ENCODE measurements at regions not wholly inside any gene's neighbourhood (a gene's known extent, or its start where the extent isn't known, plus 50 kb on each side); places are given as distances from the start of the nearest gene placed in this dataset.

GRCh38 chr2:193590831-193591230, 1396.1 kb upstream of the TMEFF2 start:
- no peak for TF ChIP-seq CTCF (IDR thresholded peaks at IDR 0.05; ENCODE audit: low read depth, low read length)
- DNase-seq: no peak
- Histone ChIP-seq H3K4me3 (ENCODE audit: low read depth, low read length) (no peak overlapping the region), H3K9me3 (ENCODE audit: severe bottlenecking) (no peaks in the 10 kb centered on the region), H3K27ac (no peak overlapping the region), H3K36me3 (no peaks in the 10 kb centered on the region), H3K27me3 (ENCODE audit: insufficient read depth, low read depth, severe bottlenecking) (no peaks in the 10 kb centered on the region)

- Histone ChIP-seq H3K27me3 (ENCODE audit: insufficient read depth, low read depth, severe bottlenecking) (no peaks in the 10 kb centered on the region), H3K36me3 (no peaks in the 10 kb centered on the region), H3K27ac (no peak overlapping the region), H3K4me3 (ENCODE audit: low read depth, low read length) (no peak overlapping the region), H3K9me3 (ENCODE audit: severe bottlenecking) (no peaks in the 10 kb centered on the region)
- DNase-seq: peak; percentile 35
- TF ChIP-seq CTCF (IDR thresholded peaks at IDR 0.05; ENCODE audit: low read depth, low read length): peak; percentile 87
These were observed 1389.8 kb upstream of the TMEFF2 start for GRCh38 chr2:193584522-193584938.

- no peak overlapping the region for H3K27ac ChIP-seq
- DNase-seq: peak; percentile 78
- no peaks in the 10 kb centered on the region for H3K27me3 ChIP-seq (ENCODE audit: insufficient read depth, low read depth, severe bottlenecking)
- no peaks in the 10 kb centered on the region for H3K9me3 ChIP-seq (ENCODE audit: severe bottlenecking)
- H3K36me3 ChIP-seq: no peaks in the 10 kb centered on the region
- TF ChIP-seq CTCF (IDR thresholded peaks at IDR 0.05; ENCODE audit: low read depth, low read length): peak; percentile 75
- H3K4me3 ChIP-seq (ENCODE audit: low read depth, low read length): no peak overlapping the region
These were observed 1389.1 kb upstream of the TMEFF2 start for GRCh38 chr2:193583638-193584400.

GRCh38 chr2:193581807-193582206, 1387.1 kb upstream of the TMEFF2 start:
- no peak for TF ChIP-seq CTCF (IDR thresholded peaks at IDR 0.05; ENCODE audit: low read depth, low read length)
- Histone ChIP-seq H3K9me3 (ENCODE audit: severe bottlenecking) (no peaks in the 10 kb centered on the region), H3K4me3 (ENCODE audit: low read depth, low read length) (no peak overlapping the region), H3K36me3 (no peaks in the 10 kb centered on the region), H3K27me3 (ENCODE audit: insufficient read depth, low read depth, severe bottlenecking) (no peaks in the 10 kb centered on the region), H3K27ac (no peak overlapping the region)
- no peak for DNase-seq

- H3K27me3 ChIP-seq (ENCODE audit: insufficient read depth, low read depth, severe bottlenecking): no peaks in the 10 kb centered on the region
- no peaks in the 10 kb centered on the region for H3K36me3 ChIP-seq
- DNase-seq: no peak
- no peak overlapping the region for H3K27ac ChIP-seq
- H3K9me3 ChIP-seq (ENCODE audit: severe bottlenecking): no peaks in the 10 kb centered on the region
- TF ChIP-seq CTCF (IDR thresholded peaks at IDR 0.05; ENCODE audit: low read depth, low read length): no peak
- H3K4me3 ChIP-seq (ENCODE audit: low read depth, low read length): no peak overlapping the region
These were observed 1385.6 kb upstream of the TMEFF2 start for GRCh38 chr2:193580176-193580950.

Measured in WERI-Rb-1 (cell line).